SK-N-MC (cell line): ENCODE measurements at regions not wholly inside any gene's neighbourhood (a gene's known extent, or its start where the extent isn't known, plus 50 kb on each side); places are given as distances from the start of the nearest gene placed in this dataset.

Experiments
- EZH2 ChIP-seq: fragments of 200-600 bp; sonication (generic); IDR thresholded peaks from one replicate; pipeline ENCODE4 v1.6.1; 2017; ENCODE audit warnings: antibody characterized with exemption
- POLR2AphosphoS5 ChIP-seq: IDR thresholded peaks from 2 replicates; pipeline ENCODE4 v1.6.1; 2012; ENCODE audit warnings: mild to moderate bottlenecking, low read depth, low read length, borderline replicate concordance

- no peak for TF ChIP-seq EZH2
- no peak for TF ChIP-seq POLR2AphosphoS5
Measured at GRCh38 chr5:62127098-62127736, 178.8 kb upstream of the KIF2A start.
